Astrocyte of the cerebellum (primary cell): ENCODE measurements at regions not wholly inside any gene's neighbourhood (a gene's known extent, or its start where the extent isn't known, plus 50 kb on each side); places are given as distances from the start of the nearest gene placed in this dataset.

ENCODE experiments used
- DNase-seq: peaks from one replicate; pipeline ENCODE4 v3.0.0-alpha.2; 2011; ENCODE audit warnings: low read depth
- H3K4me3 ChIP-seq: 2 replicates; pipeline ENCODE4 v1.5.1; 2011; ENCODE audit warnings: mild to moderate bottlenecking, low read depth, low read length, moderate library complexity
- CTCF ChIP-seq: IDR thresholded peaks from 2 replicates; pipeline ENCODE4 v1.5.1; 2012; ENCODE audit warnings: low read length, low read depth, moderate library complexity, mild to moderate bottlenecking; ENCODE audit errors: missing control alignments
- in situ Hi-C: cut with HindIII; loops from 2 replicates; pipeline ENCODE4 v1.10.0; 2017; ENCODE audit warnings: low sequenced_read_pairs

- no peak for DNase-seq
- in situ Hi-C loops, result no loop called here
These were observed 138.8 kb upstream of the SOX6 start for GRCh38 chr11:16494918-16495691.

GRCh38 chr11:16484434-16484833, 128.1 kb upstream of the SOX6 start:
- no peak for TF ChIP-seq CTCF
- no peak overlapping the region for H3K4me3 ChIP-seq
- DNase-seq, result no peak
- in situ Hi-C loops, result no loop called here

More at GRCh38 chr11:16494918-16495691, 138.8 kb upstream of the SOX6 start:
- H3K4me3 ChIP-seq, result no peak overlapping the region
- TF ChIP-seq CTCF, result no peak

- TF ChIP-seq CTCF, result no peak
- H3K4me3 ChIP-seq, result no peak overlapping the region
- in situ Hi-C loops, result no loop called here
- no peak for DNase-seq
These were observed 118.3 kb upstream of the SOX6 start for GRCh38 chr11:16474659-16475058.

GRCh38 chr11:16469968-16470367, 113.6 kb upstream of the SOX6 start:
- in situ Hi-C loops, result loop anchor here (5.0 kb wide), 1 partner anchor 43 kb away; no protein-coding TSS in a partner anchor

GRCh38 chr11:16468735-16469453, 112.5 kb upstream of the SOX6 start:
- H3K4me3 ChIP-seq, result no peak overlapping the region
- no peak for DNase-seq
- TF ChIP-seq CTCF, result no peak
- in situ Hi-C loops, result loop anchor here (5.0 kb wide), 1 partner anchor 42 kb away; no protein-coding TSS in a partner anchor

More at GRCh38 chr11:16469968-16470367, 113.6 kb upstream of the SOX6 start:
- DNase-seq, result no peak
- no peak overlapping the region for H3K4me3 ChIP-seq
- no peak for TF ChIP-seq CTCF

- H3K4me3 ChIP-seq, result no peak overlapping the region
- DNase-seq, result no peak
- in situ Hi-C loops, result no loop called here
- no peak for TF ChIP-seq CTCF
These were observed 104.2 kb upstream of the SOX6 start for GRCh38 chr11:16460508-16460907.
